ENCODE measurements at regions not wholly inside any gene's neighbourhood (a gene's known extent, or its start where the extent isn't known, plus 50 kb on each side); places are given as distances from the start of the nearest gene placed in this dataset.

DNA sequence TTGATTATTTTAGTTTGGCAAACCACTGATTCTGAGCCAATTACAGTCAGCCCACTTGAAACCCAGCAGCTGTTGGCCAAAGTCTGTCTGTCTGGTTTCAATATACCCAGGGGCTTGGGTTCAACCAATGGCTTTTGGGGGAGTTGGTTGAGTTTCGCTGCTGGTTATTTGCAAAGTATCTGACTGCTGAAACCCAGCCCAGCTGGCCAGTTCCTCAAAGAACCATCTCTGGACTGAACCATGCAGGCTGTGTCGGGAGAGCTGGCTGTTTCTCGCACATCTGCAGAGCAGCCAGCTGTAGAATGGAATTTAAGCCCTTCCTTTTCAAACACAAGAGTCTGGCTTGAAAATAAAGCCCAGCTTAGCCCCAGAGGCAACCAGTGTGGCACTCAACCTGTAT is 66.0 kb upstream of the PAX7 start:
- TF ChIP-seq CTCF (IDR thresholded peaks at IDR 0.05) (no peak), POLR2A (IDR thresholded peaks at IDR 0.05) (no peak)
